NCI-H146 treated with DMSO at 0.1 percent for 48 hours (cell line): ENCODE measurements at regions not wholly inside any gene's neighbourhood (a gene's known extent, or its start where the extent isn't known, plus 50 kb on each side); places are given as distances from the start of the nearest gene placed in this dataset.

Source experiments
- DNase-seq: peaks from one replicate; lab custom pipeline; 2025; ENCODE audit not compliant: unreplicated experiment; lab: John Stamatoyannopoulos, UW

DNA sequence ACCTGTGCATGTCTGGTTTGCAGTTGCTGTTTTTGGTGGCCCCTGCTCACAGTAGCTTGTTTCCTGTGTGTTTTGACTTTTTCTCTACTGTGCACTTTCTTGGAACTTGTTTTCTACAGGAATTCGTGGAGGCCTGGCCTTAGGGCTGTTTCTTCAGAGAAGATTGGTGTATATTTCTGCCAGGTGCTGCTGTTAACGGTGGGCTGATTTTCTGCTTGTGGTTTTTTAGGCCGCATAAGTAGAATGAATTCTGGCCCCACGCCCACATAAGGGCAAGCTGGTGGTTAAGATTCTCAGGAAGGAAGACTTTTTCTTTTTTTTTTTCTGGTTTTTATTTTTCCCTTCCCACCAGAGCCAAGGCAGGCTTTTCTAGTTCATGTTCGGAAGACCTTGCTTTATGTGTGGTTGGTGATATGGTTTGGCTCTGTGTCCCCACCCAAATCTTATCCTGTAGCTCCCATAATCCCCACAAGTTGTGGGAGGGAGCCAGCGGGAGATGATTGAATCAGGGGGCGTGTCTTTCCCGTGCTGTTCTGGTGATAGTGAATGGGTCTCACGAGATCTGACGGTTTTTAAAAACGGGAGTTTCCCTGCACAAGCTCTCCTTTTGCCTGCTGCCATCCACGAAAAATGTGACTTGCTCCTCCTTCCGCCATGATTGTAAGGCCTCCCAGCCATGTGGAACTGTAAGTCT is 71.5 kb upstream of the DISP3 start:
- DNase-seq = no peak

DNA sequence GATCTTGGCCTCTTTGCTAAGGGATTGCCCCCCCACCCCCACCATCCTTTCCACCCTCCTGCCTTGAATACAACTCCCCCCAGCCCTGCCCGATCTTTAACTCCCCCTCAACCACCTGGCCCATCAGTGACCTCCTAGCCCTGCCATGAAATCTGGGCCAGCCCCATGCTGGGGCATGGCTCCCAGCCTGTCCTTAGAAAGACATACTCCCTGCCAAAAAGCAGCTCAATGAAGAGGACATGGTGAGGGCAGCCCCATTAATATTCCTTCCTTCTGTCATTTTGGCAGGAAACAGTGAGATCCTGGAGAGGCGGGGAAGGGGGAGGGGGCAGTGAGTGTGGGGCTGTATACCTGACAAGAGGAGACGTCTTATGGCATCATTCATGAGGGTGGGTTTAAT is 66.8 kb upstream of the DISP3 start:
- no peak for DNase-seq

DNA sequence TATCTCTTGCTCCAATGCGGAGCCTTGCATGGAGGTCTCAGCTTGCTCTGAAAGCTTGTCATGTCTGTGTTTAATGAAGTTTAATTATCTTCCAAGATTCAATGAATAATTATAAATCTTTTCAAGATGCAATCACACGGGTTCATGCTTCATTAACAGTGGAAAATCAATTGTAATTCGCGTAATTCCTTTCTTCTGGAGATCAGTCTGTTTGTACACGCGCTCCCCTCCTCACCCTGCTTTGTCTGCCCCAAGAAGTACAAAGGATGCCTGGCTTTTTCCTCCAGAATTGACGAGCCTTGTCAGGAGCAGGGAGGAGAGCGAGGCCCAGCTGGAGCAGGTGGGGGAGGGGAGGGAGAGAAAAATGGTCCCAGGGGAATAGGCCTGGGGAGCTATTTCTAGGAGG is 65.0 kb upstream of the DISP3 start:
- DNase-seq = no peak

DNA sequence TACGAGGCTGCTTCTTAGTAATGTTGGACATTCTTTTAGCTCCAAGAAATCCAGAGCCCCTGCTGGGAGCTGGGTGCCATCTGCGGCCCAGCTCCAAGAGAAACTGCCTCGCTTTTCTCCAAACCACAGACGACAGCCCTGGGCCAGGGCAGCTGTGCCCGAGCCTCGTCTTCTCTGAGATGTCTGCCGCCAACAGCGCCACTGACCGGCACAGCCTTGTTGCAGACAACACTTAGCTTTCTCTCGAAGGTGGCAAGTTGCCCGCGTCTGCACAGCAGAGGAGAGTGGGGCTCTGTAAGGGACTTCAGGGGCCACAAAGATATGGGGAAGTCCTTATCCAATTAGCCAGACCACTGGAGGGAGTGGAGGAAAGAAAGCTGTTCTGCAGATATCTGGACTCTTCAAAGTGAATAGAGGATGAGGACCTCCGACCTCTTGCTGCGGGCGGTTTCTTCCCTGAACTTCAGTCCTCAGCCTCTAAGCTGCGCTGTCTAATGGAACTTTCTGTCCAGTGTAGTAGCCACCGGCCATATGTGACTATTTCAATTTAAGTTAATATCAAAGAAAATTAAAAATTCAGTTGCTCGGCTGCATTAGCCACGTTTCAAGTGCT is 63.9 kb upstream of the DISP3 start:
- no peak for DNase-seq

DNA sequence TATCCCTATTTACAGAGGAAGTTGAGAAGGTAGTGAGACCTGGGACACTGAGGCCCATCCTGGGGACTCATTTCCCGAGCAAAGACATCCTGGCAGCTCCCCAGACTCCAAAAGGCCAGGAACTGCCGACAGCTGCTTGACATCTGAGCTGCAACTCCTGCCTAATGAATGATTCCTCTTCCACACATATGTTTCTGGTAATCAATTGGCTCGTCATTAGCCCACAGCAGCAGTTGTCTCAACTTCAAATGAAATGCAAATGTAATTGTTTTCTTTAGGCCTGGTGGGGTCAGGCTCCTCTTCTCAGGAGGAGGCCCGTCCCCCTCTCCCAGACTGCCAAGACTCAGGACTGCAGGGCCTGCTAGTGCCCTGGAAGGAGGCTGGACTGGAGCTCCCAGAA is 61.8 kb upstream of the DISP3 start:
- no peak for DNase-seq

DNA sequence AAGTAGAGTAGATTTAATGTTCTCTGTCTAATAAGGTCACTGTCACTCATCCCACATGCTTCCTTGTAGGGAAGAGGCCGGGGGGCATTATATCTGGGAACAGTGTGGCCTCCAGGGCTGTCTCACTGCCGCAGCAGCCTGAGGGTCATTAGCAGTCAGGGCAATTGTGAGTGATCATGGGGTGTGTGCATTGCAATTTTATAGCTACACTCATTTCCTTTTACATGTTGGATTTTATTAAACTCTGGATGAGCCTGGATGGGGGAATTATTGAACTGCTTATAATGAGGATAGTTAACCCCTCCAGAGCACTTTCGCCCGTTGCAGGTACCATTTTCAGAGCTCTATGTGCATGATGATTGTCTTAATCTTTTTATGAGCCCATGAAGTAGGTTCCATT is 60.9 kb upstream of the DISP3 start:
- no peak for DNase-seq

DNA sequence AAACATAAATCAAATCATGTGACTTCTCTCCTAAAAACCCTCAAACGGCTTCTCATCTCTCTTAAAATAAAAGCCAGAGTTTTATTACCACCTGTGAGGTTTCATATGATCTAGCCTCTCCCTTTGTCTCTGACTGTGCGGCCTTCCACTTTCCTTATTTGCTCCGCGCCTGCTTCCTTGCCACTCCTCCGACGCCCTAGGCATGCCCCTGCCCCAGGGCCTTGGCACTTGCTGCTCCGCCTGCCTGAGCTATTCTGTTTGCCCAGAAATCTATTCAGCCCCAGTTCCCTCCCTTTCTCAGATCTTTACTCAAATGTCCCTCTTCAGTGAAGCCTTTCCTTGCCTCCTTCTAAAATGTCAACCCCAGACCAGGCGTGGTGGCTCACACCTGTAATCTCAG is 57.5 kb upstream of the DISP3 start:
- no peak for DNase-seq

DNA sequence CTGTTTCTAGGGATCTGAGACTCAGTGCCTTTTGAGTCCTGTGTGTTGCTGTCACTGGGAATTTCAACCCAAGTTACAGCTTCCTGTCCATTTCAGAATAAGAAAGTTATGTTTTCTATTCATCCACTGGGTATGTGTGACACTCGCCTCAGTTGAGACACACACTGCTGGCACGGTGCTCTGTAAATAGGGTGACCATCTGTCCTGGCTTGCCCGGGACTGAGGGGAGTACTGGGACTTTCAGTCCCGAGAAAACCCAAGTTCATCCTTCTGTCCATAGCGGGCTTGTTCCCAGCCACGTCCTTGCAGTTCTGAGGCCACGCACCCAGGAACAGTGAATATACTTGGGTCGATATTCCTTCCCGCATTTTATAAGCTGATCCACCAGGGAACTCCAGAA is 56.3 kb upstream of the DISP3 start:
- DNase-seq = no peak

DNA sequence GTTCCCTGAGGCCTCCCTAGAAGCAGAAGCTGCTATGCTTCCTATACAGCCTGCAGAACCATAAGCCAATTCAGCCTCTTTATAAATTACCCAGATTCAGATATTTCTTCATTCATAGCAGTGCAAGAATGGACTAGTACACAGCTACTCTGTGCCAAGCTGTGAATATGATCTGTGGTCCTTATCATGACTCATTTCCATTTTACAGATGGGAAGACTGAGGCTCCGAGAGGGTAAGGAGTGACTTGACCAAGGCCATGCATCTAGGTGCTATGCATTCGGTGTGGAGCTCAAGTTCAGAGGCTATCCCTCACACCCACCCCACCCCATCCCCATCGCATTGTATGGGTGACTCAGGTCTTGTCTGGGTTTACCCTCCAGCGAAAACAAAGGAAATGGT is 52.3 kb upstream of the DISP3 start:
- no peak for DNase-seq

DNA sequence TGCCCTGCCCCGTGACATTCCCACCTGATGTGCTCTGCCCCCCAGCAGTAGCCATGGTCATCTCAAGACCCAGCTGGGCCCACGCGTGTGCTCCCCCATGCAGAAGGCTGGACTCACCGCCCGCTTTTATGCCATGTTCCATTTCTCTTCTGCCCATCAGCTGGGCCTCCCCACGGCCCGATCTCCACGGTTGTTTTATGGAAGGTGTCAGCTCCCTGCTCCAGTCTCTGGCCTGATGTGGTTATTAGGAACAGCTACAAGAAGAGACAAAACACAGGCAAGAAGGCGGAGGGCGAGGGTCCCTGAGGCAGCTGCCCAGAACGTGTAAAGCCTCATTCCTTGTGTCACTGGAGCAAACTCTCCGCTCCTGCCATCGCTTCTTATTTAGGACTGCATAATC is 50.2 kb upstream of the DISP3 start:
- no peak for DNase-seq
